ENCODE measurements at regions not wholly inside any gene's neighbourhood (a gene's known extent, or its start where the extent isn't known, plus 50 kb on each side); places are given as distances from the start of the nearest gene placed in this dataset.

GRCh38 chr6:84556541-84557335 is 207.7 kb downstream of the TBX18 start (continued):
- TF ChIP-seq HOMEZ (CRISPR knock-in tag; IDR thresholded peaks at IDR 0.05; ENCODE audit: low read depth) (no peak), ZNF263 (CRISPR knock-in tag; IDR thresholded peaks at IDR 0.05) (no peak)

- 3% methylated on average over 4 of the region's 4 CpGs for WGBS (ENCODE audit: low lambda C conversion rate)
- DNase-seq (ENCODE audit: low spot score), result no peak
- ATAC-seq, result no peak
- in situ Hi-C loops (cut with HindIII; ENCODE audit: extremely low pct_ligation_motif_present, low pct_unique_long_range_greater_than_20kb), result no loop called here
- Histone ChIP-seq H3K79me2 (ENCODE audit: insufficient read depth, low read length) (no peaks in the 10 kb centered on the region), H3K27me3 (ENCODE audit: control insufficient read depth in 1 of 2, insufficient read depth in 2 of 2, low read length in 2 of 2) (no peaks in the 10 kb centered on the region), H2AFZ (ENCODE audit: low read length) (no peak overlapping the region), H3K9me3 (ENCODE audit: low read length) (no peaks in the 10 kb centered on the region), H3K36me3 (replicated peaks in 1 of 2; ENCODE audit: control insufficient read depth in 1 of 2, insufficient read depth in 2 of 2, low read length in 2 of 2) (no peaks in the 10 kb centered on the region), H3K4me3 (replicated peaks in 1 of 3; ENCODE audit: insufficient read depth in 1 of 3, low read depth in 2 of 3, low read length in 3 of 3) (no peak overlapping the region), H4K20me1 (ENCODE audit: insufficient read depth, low read length) (no peaks in the 10 kb centered on the region), H3K4me1 (ENCODE audit: insufficient read depth, low read length) (no peaks in the 10 kb centered on the region), H3K4me2 (ENCODE audit: low read depth, low read length) (no peak overlapping the region), H3K27ac (ENCODE audit: extremely low read length, insufficient read depth, low read length) (no peak overlapping the region), H3K9ac (ENCODE audit: insufficient read depth, low read depth, low read length) (no peak overlapping the region)
- intact Hi-C loops (cut with micrococcal nuclease; ENCODE audit: unreplicated experiment), result no loop called here
- ChIA-PET CTCF (ENCODE audit: low intra/inter-chr PET ratio, low total read pairs) (no interaction called here), POLR2A (no interaction called here)
- no peak for FAIRE-seq
- no TSS peak for BruUV-seq (replicated peaks)
- TF ChIP-seq ZFP62 (CRISPR knock-in tag; IDR thresholded peaks at IDR 0.05) (no peak), E2F2 (CRISPR knock-in tag; IDR thresholded peaks at IDR 0.05; ENCODE audit: borderline replicate concordance) (no peak), KDM1A (CRISPR knock-in tag; IDR thresholded peaks at IDR 0.05) (no peak), SRY (CRISPR knock-in tag; IDR thresholded peaks at IDR 0.05) (no peak), MEF2D (CRISPR knock-in tag; IDR thresholded peaks at IDR 0.05) (no peak), NR2F6 (IDR thresholded peaks at IDR 0.05) (no peak), NR2F6 (CRISPR knock-in tag; IDR thresholded peaks at IDR 0.05) (no peak), RXRB (CRISPR knock-in tag; IDR thresholded peaks at IDR 0.05; ENCODE audit: borderline replicate concordance) (no peak), GRHL1 (CRISPR knock-in tag; conservative IDR thresholded peaks at IDR 0.05) (no peak), HIVEP1 (CRISPR knock-in tag; IDR thresholded peaks at IDR 0.05) (no peak), RBM22 (optimal IDR thresholded peaks at IDR 0.05; ENCODE audit: low read length) (no peak), ZC3H13 (CRISPR knock-in tag; IDR thresholded peaks at IDR 0.05) (no peak), FUBP1 (CRISPR knock-in tag; IDR thresholded peaks at IDR 0.05; ENCODE audit: borderline replicate concordance) (no peak)
These were observed 209.7 kb downstream of the TBX18 start for GRCh38 chr6:84554706-84555105.
